ENCODE measurements at regions not wholly inside any gene's neighbourhood (a gene's known extent, or its start where the extent isn't known, plus 50 kb on each side); places are given as distances from the start of the nearest gene placed in this dataset.
"Not testable (repeated sequence)": the region's sequence is repeated elsewhere in the genome, so short reads cannot be mapped to it uniquely, and the experiment has no call there.

DNA sequence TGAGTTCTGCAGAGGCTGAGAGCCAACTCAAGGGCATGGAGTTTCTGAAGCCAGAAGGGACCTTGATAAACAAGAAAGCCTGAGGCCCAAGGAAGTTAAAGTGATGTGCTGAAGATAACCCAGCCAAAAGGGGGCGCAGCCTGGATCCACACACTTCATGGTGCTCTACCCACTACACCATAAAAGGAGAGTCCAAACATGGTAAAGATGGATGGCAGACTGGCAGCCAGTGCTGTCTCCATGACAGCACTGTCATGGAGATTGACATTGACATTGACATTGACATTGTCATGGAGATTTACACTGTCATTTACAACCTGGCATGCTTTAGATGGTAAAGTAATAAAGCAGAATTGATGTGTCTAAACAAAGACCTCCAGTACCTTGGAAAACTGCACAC lies 67.2 kb upstream of the PLGLB2 start:
- TF ChIP-seq EZH2 (IDR thresholded peaks at IDR 0.05; ENCODE audit: insufficient read depth, poor library complexity, severe bottlenecking); EZH2phosphoT487 (IDR thresholded peaks at IDR 0.05; ENCODE audit: insufficient read depth, low read depth): not testable (repeated sequence)
